ENCODE measurements at regions not wholly inside any gene's neighbourhood (a gene's known extent, or its start where the extent isn't known, plus 50 kb on each side); places are given as distances from the start of the nearest gene placed in this dataset.
"Not testable (repeated sequence)": the region's sequence is repeated elsewhere in the genome, so short reads cannot be mapped to it uniquely, and the experiment has no call there.

DNA sequence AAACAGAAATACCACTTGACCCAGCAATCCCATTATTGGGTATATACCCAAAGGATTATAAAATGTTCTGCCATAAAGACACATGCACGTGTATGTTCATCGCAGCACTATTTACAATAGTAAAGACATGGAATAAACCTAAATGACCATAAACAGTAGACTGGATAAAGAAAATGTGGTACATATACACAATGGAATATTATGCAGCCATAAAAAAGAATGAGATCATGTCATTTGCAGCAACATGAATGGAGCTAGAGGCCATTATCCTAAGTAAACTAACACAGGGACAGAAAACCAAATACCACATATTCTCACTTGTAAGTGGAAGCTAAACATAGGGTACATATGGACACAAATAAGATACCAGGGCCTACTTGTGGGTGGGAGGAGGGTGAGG, 342.2 kb downstream of the LMBRD1 start:
- not testable (repeated sequence) for TF ChIP-seq CTCF (IDR thresholded peaks at IDR 0.05; ENCODE audit: poor library complexity); EZH2 (IDR thresholded peaks at IDR 0.05; ENCODE audit: borderline replicate concordance); EZH2phosphoT487 (IDR thresholded peaks at IDR 0.05; ENCODE audit: low read depth, severe bottlenecking, unreplicated experiment)

Data from hepatocyte (in vitro differentiated cells).